Endothelial cell of umbilical vein (primary cell): ENCODE measurements at regions not wholly inside any gene's neighbourhood (a gene's known extent, or its start where the extent isn't known, plus 50 kb on each side); places are given as distances from the start of the nearest gene placed in this dataset.
"Not testable (repeated sequence)": the region's sequence is repeated elsewhere in the genome, so short reads cannot be mapped to it uniquely, and the experiment has no call there.

Experiments
- BruUV-seq: library from RNA; stranded (reverse); fragments of 400-500 nt; replicated peaks from 2 replicates; lab custom pipeline; 2021; lab: Mats Ljungman, UMichigan
- CTCF ChIA-PET: fragments of 300-600, 350-600 bp; sonication (Branson Sonifier 250); formaldehyde crosslinking; loops from one replicate; lab custom pipeline; 2021; ENCODE audit warnings: antibody characterized with exemption, inconsistent platforms; lab: Charles Lee
- POLR2A ChIA-PET: fragments of 300-600, 350-600 bp; sonication (Branson Sonifier 250); formaldehyde crosslinking; loops from one replicate; lab custom pipeline; 2021; ENCODE audit warnings: antibody characterized with exemption, inconsistent platforms; lab: Charles Lee
- DNase-seq: peaks from one replicate; pipeline ENCODE4 v3.0.0-alpha.2; 2011; ENCODE audit warnings: low read depth, low spot score
- FAIRE-seq: peaks from 2 replicates; lab custom pipeline; 2011; peaks lifted over from hg19 to GRCh38; lab: Jason Lieb, UNC
- H2AFZ ChIP-seq: 2 replicates; pipeline ENCODE4 v1.6.0; 2012; ENCODE audit warnings: low read depth, low read length, control low read depth, inconsistent platforms
- H3K27ac ChIP-seq: 2 replicates; pipeline ENCODE4 v1.5.1; 2011; ENCODE audit warnings: low read depth, mild to moderate bottlenecking, control low read depth, low read length, moderate library complexity; ENCODE audit not compliant: insufficient read depth
- H3K27me3 ChIP-seq, 2 experiments: 2 replicates each; pipeline versions ENCODE4 v1.6.0 to v1.6.1; 2011; ENCODE audit warnings: low read length in 2 of 2, mixed read lengths in 1 of 2; ENCODE audit not compliant: control insufficient read depth in 2 of 2, insufficient read depth in 2 of 2
- H3K36me3 ChIP-seq, 2 experiments: 2 replicates in 1 of 2; 3 replicates in 1 of 2; pipeline ENCODE4 v1.5.1; 2011; ENCODE audit warnings: low read length in 2 of 2, mild to moderate bottlenecking in 1 of 2, moderate library complexity in 1 of 2; ENCODE audit not compliant: control insufficient read depth in 2 of 2, insufficient read depth in 2 of 2; ENCODE audit errors: extremely low read depth in 1 of 2
- H3K4me1 ChIP-seq: 3 replicates; pipeline ENCODE4 v1.5.1; 2011; ENCODE audit warnings: mild to moderate bottlenecking, low read length; ENCODE audit not compliant: control insufficient read depth, insufficient read depth; ENCODE audit errors: extremely low read depth
- H3K4me2 ChIP-seq: 2 replicates; pipeline ENCODE4 v1.6.1; 2011; ENCODE audit warnings: low read length, control low read depth, mixed read lengths; ENCODE audit not compliant: insufficient read depth
- H3K4me3 ChIP-seq, 3 experiments: fragments of 200-600 bp in 1 of 3; sonication (generic), shearing (Covaris generic) in 1 of 3; replicated peaks in 1 of 3; 2 replicates each; pipeline ENCODE4 v1.5.1; 2011 to 2016; ENCODE audit warnings: control low read depth in 3 of 3, low read length in 3 of 3, mild to moderate bottlenecking in 2 of 3, inconsistent platforms in 1 of 3, low read depth in 1 of 3, moderate library complexity in 1 of 3; ENCODE audit not compliant: insufficient read depth in 1 of 3
- H3K79me2 ChIP-seq: 2 replicates; pipeline ENCODE4 v1.6.0; 2012; ENCODE audit warnings: low read length, inconsistent platforms; ENCODE audit not compliant: control insufficient read depth, insufficient read depth
- H3K9ac ChIP-seq: replicated peaks from 2 replicates; pipeline ENCODE3; 2011; ENCODE audit warnings: low read length, control low read depth; ENCODE audit not compliant: insufficient read depth; ENCODE audit errors: extremely low read depth
- H3K9me1 ChIP-seq: replicated peaks from 3 replicates; pipeline ENCODE4 v1.6.0; 2011; ENCODE audit warnings: mild to moderate bottlenecking, low read length; ENCODE audit not compliant: control insufficient read depth, insufficient read depth; ENCODE audit errors: extremely low read depth
- H3K9me3 ChIP-seq: replicated peaks from 2 replicates; pipeline ENCODE4 v1.5.1; 2012; ENCODE audit warnings: low read length, inconsistent platforms; ENCODE audit not compliant: control insufficient read depth, insufficient read depth
- H4K20me1 ChIP-seq: replicated peaks from 2 replicates; pipeline ENCODE3; 2011; ENCODE audit warnings: mild to moderate bottlenecking, low read length; ENCODE audit not compliant: control insufficient read depth, insufficient read depth; ENCODE audit errors: extremely low read depth
- CTCF ChIP-seq, 2 donors: IDR thresholded peaks; 1 replicate in 1 of 2; 2 replicates in 1 of 2; pipeline ENCODE4 v1.5.1; 2011; ENCODE audit warnings: low read length in 2 of 2, mild to moderate bottlenecking in 2 of 2, moderate library complexity in 2 of 2, control low read depth in 1 of 2, inconsistent platforms in 1 of 2, low read depth in 1 of 2; ENCODE audit not compliant: insufficient read depth in 1 of 2; ENCODE audit errors: extremely low read depth in 1 of 2
- EZH2 ChIP-seq: IDR thresholded peaks from 2 replicates; pipeline ENCODE4 v1.6.1; 2012; ENCODE audit warnings: borderline replicate concordance, low read depth, mild to moderate bottlenecking, moderate library complexity, low read length, inconsistent platforms; ENCODE audit not compliant: severe bottlenecking
- FOS ChIP-seq: IDR thresholded peaks from 2 replicates; pipeline ENCODE4 v1.6.1; 2011; ENCODE audit warnings: mild to moderate bottlenecking, low read length, moderate library complexity, borderline replicate concordance; ENCODE audit not compliant: insufficient read depth
- GATA2 ChIP-seq: IDR thresholded peaks from 2 replicates; pipeline ENCODE4 v1.7.0; 2011; ENCODE audit warnings: low read depth, mild to moderate bottlenecking, moderate library complexity, mixed read lengths, low read length; ENCODE audit not compliant: insufficient read length, insufficient read depth
- JUN ChIP-seq: IDR thresholded peaks from 2 replicates; pipeline ENCODE4 v1.6.1; 2011; ENCODE audit warnings: borderline replicate concordance, low read depth; ENCODE audit not compliant: insufficient read length, insufficient read depth
- MAX ChIP-seq: IDR thresholded peaks from 2 replicates; pipeline ENCODE4 v1.6.1; 2011; ENCODE audit not compliant: insufficient read depth, insufficient read length
- MYC ChIP-seq: IDR thresholded peaks from one replicate; pipeline ENCODE4 v1.6.1; 2011; ENCODE audit warnings: mild to moderate bottlenecking, low read depth, low read length
- POLR2A ChIP-seq: IDR thresholded peaks from 2 replicates; pipeline ENCODE4 v1.6.1; 2012; ENCODE audit warnings: low read depth, mild to moderate bottlenecking, control low read depth, low read length
- POLR2AphosphoS5 ChIP-seq: IDR thresholded peaks from 2 replicates; pipeline ENCODE4 v1.6.1; 2012; ENCODE audit warnings: low read depth, mild to moderate bottlenecking, control low read depth, low read length, moderate library complexity; ENCODE audit not compliant: insufficient read depth
- dilution Hi-C: fragments of 300-500 bp; cut with MboI; formaldehyde crosslinking; loops from one replicate; pipeline ENCODE4 v1.15.0; 2019; ENCODE audit warnings: low sequenced_read_pairs; ENCODE audit not compliant: extremely low pct_ligation_motif_present
- intact Hi-C: fragments of 100-400 bp; cut with micrococcal nuclease; formaldehyde crosslinking; loops from one replicate; pipeline ENCODE4 v1.10.0; 2022

GRCh38 chr1:200254602-200255001, 155.2 kb downstream of the ZNF281 start:
- dilution Hi-C loops, H3K36me3 ChIP-seq, intact Hi-C loops, H2AFZ ChIP-seq, H3K9me1 ChIP-seq, DNase-seq, H3K9ac ChIP-seq, H3K4me3 ChIP-seq, H3K4me1 ChIP-seq, H3K9me3 ChIP-seq, H3K79me2 ChIP-seq, BruUV-seq, H4K20me1 ChIP-seq, H3K27me3 ChIP-seq, H3K4me2 ChIP-seq, H3K27ac ChIP-seq, FAIRE-seq: not testable (repeated sequence)
- ChIA-PET POLR2A (interaction anchor here (0.6 kb wide), 1 partner anchor 1127 kb away, joined by 4 read pairs; no protein-coding TSS in a partner anchor), CTCF (interaction anchor here (1.3 to 2.0 kb wide), 4 partner anchors 10 to 35 kb away, joined by 3 to 8 read pairs (median 4); no protein-coding TSS in a partner anchor)

- TF ChIP-seq FOS = no peak
- no peak for TF ChIP-seq EZH2
- no peak for TF ChIP-seq GATA2
- no peak for TF ChIP-seq MAX
- TF ChIP-seq JUN = no peak
- no peak for TF ChIP-seq MYC
- no peak for TF ChIP-seq CTCF (IDR thresholded peaks at IDR 0.05; ENCODE audit: extremely low read depth in 1 of 2, insufficient read depth in 1 of 2, low read depth in 1 of 2, low read length in 2 of 2)
- no peak for TF ChIP-seq POLR2A
- no peak for TF ChIP-seq POLR2AphosphoS5
Observed at GRCh38 chr1:200253774-200254495, 155.9 kb downstream of the ZNF281 start.

More at GRCh38 chr1:200253774-200254495, 155.9 kb downstream of the ZNF281 start:
- Histone ChIP-seq H2AFZ (no peak overlapping the region), H3K79me2 (no peaks in the 10 kb centered on the region), H3K27me3 (peaks cover 3 to 6% of the 10 kb centered on the region in 2 experiments), H4K20me1 (no peaks in the 10 kb centered on the region), H3K27ac (no peak overlapping the region), H3K9me3 (no peaks in the 10 kb centered on the region), H3K36me3 (no peaks in the 10 kb centered on the region), H3K9me1 (no peaks in the 10 kb centered on the region), H3K4me1 (no peaks in the 10 kb centered on the region), H3K9ac (no peak overlapping the region), H3K4me3 (no peak overlapping the region), H3K4me2 (no peak overlapping the region)
- dilution Hi-C loops = no loop called here
- intact Hi-C loops = no loop called here
- no TSS peak for BruUV-seq
- no peak for DNase-seq
- no peak for FAIRE-seq
- POLR2A ChIA-PET = interaction anchor here (0.6 kb wide), 1 partner anchor 1127 kb away, joined by 4 read pairs; no protein-coding TSS in a partner anchor
- CTCF ChIA-PET = interaction anchor here (1.0 to 2.0 kb wide), 6 partner anchors 10 to 569 kb away, joined by 3 to 8 read pairs (median 4); no protein-coding TSS in a partner anchor
